Hematopoietic multipotent progenitor cell treated with erythropoietin and hydrocortisone succinate and interleukin-3 and kit ligand, for 8 days (in vitro differentiated cells): ENCODE measurements at regions not wholly inside any gene's neighbourhood (a gene's known extent, or its start where the extent isn't known, plus 50 kb on each side); places are given as distances from the start of the nearest gene placed in this dataset.

Experiments
- DNase-seq: peaks from one replicate; pipeline ENCODE4 v3.0.0-alpha.2; 2015

DNA sequence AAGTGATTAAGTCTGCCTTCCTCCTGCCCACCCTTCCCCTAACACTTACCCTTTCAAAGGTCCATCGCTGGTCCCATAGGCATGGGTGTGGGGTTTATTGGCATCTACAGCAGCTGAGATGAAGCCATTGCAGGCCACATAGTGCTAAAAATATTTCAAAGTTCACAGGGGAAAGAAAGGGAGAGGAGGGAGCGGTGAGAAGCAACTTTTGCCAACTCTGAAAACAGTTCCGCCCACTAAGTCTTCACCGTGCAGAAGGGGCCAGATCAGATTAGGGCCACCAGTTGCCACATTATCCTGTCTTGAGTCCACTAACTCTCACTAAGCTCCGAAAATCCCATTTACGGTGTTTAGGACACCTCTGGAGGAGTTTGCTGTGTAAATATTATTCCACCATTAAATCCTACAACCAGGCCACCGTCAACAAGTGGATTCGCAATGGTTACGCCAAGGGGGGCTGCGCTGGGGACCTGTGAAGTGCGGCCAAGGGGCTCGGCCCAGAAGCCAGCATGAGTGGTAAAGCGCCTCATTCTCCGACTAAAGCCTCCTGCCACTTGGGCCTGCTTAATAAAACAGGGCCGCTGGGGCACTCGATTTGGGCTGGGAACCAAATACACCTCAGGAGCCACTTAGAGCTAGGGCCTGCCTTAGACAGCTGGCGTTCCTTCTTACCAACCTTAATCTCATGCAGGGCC is 534.9 kb downstream of the MIAT start:
- DNase-seq = no peak

DNA sequence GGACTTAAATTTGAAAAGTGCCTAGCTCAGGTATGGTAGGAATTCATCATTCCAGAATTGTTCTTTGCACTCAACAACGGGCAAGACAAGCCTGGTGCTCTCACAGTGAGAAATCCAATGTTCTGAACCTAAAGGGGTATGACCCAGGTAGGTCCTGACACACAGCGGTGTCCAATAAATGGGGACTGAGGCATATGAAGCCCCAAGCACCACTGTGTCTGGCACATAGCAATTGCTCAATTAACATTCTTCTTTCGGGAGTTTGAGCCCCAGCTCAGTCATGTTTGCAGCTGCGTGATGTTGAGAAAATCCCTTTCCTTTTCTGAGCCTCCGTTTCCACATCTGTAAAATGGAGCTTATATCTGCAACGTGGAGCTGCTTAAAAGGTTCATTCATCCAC is 535.8 kb downstream of the MIAT start:
- no peak for DNase-seq

DNA sequence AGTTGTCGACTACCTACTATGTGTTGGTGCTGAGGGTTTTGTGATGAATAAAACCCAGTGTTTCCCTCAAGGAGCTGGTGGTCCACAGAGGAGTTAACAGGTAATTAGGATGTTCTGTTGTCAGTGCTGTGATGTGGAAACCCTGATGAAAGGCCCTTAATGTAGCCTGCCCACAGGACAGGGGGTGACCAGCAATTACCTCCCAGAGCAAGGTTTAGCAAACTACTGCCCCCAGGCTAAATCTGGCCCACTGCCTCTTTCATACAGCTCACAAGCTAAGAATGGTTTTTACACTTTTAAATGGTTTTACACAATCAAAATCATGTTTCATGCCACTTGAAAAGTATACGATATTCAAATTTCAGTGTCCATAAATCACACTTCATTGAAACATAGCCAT is 536.2 kb downstream of the MIAT start:
- no peak for DNase-seq

DNA sequence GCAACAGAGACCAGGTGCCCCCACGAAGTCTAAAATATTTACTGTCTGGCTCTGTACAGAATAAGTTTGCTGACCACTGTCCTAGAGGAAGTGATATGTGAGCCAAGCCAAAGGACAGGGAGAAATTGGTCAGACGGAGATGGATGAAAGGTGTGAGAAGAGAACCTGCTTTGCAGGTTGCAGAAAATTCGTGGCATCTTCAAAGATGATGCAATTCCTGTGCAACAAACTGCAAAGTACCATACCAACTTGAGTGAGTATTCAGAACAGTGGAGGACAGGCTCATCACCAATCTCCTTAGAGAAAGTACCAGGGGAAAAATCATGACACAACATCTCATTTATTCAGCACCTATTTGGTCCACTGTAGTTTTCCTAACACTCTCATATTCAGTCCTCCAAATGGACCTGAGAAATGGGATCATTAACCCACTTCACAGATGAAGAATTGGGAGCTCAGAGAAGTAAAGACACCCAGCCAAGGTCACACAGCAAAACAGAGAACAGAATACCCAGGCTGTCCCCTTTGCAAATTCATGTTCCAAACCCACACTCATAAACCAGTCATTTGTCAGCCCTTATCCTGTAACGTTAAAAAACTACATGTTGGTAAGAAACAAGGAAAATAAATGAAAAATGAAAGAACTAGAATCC is 536.8 kb downstream of the MIAT start:
- DNase-seq = no peak

DNA sequence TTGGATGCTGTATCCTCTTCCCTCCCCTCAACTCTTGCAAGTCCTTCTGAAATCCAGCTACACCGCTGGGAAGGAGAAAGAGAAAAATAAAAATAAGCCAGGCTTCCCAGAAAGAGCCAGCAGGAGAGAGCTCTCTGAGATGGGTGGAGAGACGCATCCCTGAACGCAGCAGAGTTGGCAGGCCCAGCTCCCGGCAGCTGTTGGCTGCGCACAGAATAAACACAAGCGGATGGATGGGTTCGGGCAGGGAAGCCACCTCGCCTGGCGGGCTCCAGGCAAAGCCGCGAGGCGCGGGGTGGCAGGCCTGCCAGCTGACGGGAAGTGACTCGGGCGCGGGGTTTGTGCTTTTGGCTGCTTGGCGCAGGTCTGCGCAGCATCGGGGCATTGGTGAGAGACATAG is 537.7 kb downstream of the MIAT start:
- no peak for DNase-seq

DNA sequence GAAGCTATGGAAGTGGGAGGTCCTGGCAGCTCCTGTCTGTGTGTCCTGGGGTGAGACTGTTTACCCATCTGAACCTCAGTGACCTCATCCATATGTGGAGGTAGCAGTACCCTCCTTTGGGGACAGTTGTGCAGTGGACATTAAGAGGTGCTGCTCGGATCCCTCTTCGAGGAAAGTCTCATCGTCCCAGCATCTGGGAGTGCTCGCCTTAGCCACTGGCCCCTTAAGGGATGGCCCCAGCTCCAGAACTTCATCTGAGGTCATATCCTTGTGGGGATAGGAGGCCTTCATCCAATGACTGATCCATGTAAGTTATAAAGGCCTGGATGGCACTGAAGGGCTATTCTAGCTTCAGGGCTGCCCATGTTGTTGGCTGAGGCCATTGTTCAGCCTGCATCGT is 538.1 kb downstream of the MIAT start:
- no peak for DNase-seq

DNA sequence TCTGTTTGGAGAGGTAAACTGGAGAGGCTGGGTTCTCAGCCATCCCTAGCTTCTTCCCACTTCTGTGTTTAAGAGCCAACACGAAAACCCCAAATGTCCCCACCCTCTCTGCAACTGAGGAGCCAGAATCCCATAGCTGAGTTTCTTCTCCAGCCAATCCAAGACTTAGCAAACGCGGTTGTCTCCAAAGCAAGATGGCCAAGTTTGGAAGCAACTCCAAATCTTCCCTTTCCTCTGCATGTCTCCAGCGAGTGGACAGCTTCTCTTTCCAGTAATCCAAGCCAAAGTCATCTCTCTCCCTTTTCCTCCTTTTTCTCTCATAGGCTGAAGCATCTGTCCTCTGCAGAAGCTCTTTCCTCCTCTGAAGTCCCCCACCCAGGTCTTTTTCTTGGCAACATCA is 539.2 kb downstream of the MIAT start:
- no peak for DNase-seq

DNA sequence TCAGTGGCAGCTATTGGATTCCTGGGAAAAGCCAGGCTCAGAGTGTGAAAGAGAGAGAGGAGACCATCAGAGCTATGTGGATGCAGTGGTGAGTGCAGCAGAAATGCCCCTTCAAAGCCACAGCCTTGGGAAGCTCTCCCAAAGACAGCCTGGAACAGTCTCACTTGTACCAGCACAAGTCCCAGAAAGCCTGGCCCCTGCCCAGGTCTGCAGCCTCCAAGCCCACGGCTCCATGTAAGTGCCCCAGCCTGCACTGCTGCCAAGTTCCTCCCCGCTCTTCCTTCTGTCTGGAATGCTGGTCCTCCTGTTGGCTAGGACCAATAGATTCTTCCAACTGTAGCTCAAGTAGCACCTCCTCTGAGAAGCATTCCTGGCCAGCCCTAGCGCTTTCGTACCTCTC is 539.7 kb downstream of the MIAT start:
- DNase-seq = no peak

DNA sequence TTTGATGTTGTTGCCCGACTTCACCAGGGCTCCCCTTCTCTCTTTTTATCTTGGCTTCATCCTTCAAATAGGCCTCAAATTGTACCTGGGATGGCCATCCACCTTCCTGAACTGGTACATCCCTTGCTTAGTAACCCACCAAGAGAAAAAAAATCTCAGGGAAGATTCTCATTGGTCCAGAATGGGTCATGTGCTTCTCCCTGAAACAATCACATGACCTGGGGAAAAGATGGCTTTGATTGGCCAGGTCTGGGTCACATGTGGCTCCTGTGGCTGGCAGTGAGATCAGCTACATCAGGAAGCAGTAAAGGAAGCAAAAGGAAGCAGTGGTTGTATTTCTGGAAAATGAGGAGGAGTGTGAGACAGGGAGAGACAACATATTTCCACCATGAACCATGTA is 540.2 kb downstream of the MIAT start:
- DNase-seq = no peak

DNA sequence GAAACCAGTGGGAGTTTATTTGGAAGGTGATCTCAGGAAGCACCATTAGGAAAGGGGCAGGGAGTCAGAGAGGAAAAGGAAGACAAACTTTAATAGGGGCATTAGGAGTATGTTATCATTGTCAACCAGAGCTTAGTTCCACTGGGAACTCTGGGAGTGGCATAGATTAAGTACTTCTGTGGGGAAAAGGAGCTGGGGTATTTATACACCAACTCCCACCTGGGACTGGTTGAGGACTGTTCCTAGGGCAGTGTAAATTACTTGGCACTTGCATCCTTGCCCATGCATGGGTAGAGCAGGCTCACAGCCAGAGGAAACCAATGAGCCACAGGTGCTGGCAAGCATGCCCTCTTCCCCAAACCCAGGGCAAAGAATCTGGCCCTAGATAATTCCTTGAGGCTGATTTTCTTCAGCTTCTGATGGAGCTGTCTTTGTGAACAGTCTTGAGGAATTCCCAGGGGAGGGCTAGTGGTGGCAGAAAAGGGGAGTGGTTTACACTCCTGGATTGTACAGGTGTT is 541.2 kb downstream of the MIAT start:
- DNase-seq = no peak

DNA sequence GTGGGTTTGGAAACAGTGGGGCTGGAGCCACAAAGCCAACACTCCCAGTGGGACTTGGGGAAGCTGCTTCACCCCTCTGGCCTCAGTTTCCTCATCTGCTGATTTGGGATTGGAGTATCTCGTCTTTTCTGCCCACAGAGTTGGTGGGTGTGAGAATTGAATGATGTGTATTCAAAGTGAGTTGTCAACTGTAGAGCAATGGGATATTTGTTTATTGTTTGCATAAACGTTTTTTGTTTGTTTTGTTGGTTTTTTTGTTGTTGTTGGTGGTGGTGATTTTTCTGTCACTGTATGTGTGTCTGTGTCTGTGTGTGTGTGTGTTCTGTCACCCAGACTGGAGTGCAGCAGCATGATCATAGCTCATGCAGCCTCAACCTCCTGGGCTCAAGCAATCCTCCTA is 542.0 kb downstream of the MIAT start:
- DNase-seq = no peak

DNA sequence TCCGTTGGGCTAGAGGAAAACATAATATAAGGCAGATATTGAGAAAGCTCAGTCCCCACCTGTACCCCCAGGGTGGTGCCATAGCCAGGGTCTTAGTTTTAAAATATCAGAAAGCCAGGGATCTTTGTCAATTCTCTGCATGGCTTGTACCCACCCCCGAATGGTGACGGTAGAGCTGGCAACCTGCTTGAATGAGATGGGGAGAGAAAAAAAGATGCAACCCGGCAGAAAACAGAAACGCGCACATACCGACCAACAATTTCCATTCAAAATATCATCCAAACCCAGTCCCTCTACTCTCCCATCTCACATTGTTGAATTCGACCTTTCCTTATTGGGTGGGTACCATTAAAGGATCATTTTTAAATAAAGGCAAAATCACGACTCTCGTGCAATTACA is 543.9 kb downstream of the MIAT start:
- no peak for DNase-seq

DNA sequence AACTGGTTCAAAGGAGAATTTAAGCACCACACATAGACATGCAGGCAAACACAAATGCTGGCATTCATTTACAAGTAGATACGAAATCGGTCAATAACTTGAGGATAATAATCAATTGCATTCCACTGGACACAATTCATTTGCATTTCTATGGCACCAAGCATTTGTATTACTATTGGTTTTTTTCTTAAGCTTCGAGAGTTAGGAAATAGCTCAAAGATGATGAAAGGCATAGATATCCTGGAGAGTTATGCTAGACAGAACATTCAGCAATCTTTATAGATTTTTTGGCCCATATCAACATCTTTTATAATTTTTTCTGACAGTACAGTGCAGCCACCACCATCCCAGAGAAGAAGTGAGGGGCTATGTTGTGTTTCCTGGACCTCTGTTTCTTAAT is 544.4 kb downstream of the MIAT start:
- DNase-seq = no peak

DNA sequence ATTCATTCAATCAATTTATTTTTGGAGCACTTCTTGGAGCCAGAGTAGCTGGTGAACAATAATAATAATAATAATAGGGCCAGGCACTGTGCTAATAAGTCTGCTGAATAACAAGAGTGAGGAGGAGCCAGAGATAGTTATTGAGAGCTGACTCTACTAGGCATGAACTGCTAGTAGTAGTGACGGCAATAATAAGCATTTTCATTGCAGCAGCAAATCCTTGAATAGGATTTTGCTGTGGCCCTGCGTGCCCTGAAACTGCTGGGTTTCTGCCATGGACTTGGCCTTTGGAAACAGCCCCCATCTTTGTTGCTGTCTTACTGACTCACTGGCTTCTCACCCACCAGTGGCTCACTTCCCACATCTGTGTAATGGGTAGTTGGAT is 545.9 kb downstream of the MIAT start:
- DNase-seq = no peak

DNA sequence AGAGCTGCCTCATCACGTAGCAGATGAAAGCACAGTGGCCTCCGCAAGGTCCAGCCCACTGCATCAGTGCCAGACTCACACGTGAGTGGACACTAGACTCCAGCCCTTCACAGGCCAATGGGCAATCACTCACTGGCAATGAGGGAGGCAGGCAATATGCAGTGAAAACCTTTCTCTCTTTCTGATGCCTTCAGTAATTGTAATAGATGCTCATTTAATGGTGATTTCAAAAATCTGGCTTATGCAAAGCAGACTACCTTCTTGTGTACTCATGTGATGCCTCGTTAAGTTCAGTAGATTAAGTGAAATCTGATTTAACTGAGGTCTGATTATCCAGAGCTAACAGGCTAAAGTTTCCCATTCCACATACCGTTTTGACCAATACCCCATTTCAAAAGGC is 546.9 kb downstream of the MIAT start:
- DNase-seq = no peak

DNA sequence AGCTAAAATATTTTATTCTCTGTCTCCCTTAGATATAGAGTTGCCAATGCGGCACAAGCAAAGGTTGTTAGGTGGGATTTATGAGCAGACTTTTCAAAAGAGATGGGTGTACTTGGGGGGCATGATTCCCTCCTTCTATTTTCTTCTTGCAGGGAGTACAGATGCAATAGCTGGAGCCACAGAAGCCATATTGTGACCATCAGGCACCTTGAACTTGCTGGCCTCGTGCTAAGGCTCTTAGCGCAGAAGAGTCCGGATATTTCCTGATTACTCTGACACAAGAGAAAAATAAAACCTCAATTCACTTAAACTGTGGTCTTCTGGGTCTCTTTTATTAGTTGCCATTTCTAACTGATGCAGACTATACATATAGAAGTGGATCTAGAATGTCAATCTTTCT is 547.4 kb downstream of the MIAT start:
- DNase-seq = no peak

DNA sequence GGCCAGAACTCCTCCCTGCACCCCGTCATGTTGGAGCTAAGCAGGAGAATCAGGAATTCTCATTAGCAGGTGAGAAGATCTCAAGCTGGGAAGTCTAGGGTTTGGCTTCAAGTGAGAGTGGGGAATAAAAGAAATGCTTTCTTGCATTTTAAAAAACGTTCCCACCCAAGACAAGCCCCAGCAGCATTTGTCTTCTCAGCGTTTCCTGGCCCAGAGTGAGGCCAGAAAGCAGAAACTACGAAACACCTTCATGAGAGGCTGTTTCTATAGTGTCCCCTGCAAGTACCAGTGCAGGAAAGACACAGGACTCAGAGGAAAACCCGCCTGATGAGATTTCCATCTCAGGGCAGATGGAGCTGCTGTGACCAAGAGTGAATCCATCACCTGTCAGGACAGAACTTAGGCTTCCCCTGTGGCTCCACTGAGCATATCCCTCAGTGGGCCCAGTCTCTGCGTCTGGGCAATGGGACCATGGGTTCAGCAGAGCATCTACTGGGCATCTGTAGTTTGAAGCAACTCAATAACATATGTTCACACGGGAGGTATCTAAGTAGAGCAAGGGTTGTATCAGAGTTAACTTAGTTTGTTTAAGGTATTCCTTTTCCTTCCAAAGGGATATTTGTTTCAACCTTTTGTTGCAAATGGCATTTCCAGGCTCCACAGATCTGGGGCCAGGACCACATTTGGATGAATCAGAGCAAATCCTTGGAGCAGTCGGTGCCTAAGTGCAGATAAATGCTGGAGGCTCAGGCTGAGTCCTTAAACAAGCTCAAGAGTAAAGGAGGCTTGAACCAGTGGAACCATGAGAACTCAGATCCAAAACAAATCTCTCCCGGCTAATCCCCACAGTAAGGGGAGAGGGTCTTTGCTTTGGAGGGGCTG is 548.3 kb downstream of the MIAT start:
- no peak for DNase-seq

DNA sequence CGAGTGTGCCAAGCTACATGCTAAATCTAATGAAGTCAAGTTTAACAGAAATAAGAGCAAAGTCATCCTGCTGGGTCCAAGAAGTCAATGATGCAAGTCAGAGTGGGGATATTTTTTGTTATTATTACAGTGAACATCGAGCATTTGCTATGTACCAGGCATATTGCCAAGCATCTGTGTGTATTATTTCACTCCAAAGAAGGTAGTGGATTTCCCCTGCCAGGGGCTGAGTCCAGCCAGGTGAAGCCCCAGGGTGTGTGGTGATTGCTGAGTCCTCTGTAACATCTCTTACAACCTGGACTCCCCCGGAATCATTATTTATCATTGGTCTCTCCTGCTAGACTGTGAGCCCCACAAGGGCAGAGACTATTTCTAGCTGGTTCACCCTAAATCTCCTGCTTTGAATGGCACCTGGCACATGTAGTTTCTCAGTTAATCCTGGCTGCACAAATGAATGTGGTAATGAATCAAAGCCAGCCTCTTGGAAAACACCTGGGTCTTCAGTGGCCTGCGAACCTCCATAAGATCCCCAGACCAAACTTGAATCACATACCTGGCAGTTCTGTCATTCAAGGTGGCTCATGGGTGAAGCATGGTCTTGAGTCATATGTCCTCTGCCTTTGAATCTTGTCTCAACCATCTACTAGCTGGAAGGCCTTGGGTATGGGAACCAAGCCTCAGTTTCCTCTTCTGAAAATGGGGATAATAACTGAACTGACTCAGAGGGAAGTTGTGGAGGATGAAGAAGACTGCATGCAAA is 549.2 kb downstream of the MIAT start:
- no peak for DNase-seq

DNA sequence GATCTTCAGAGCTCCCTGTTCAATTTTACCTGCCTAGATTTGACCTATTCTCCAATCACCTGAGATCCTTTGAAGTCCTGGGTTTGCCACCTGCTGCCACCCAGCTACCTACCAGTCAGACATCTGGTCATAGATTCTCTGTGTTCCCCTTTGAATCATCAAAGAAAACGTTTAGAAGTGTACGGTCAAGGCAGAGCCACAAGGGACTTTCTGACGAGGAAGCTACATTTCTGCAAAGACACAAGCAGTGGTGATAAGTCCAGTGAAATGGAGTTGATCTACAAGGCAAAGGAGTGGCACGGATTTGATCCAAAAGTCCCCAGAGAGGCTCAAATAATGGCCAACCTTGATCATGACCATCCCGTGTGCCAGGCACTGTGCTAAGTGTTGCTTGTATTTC is 549.9 kb downstream of the MIAT start:
- no peak for DNase-seq

DNA sequence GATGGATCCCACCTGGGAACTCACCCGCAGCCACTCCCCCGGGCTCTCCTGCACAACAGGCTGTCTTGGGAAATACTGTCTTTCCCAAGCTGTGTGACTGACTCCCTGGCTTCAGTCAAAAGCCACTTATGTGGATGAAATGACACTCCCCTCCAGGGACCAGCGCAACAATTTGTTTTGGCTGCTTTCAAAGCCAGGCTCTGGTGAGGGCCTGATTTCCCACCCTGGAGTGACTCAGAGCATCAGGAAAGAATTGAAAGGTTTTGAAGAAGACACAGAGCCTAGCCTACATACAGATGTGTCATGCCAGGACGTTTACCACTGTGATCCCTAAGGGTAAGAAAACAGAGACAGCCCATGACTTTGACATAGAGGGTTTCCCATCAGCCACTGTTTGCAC is 550.5 kb downstream of the MIAT start:
- DNase-seq = no peak

DNA sequence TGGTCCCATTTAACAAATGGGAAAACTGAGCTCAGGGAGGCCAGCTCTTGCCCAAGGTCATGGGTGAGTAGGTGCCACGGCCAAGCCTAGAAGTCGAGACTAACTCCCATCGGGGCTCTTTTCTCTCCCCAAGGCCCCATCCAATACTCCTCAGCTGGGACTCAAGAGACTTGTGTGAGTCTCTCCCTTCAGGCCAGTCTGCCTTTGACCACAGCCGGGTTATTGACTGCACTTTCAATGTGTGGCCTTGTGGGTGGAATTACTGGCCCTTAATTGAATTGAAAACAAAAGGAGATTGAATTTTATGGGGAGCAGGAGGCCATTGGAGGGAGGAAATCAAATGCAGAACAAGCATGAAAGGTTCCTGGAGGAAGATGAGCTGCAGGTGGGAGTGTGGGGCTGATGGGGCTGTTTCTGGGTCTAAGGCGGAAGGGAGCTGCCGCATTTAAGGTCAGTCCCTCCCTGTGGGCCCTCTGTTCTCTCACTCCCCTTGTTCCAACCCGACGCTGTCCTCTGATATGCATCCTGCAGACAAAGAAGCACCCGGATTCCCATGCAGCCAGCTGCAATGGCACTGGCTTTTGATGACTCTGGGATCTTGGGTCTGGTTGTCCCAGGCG is 552.8 kb downstream of the MIAT start:
- DNase-seq = no peak

DNA sequence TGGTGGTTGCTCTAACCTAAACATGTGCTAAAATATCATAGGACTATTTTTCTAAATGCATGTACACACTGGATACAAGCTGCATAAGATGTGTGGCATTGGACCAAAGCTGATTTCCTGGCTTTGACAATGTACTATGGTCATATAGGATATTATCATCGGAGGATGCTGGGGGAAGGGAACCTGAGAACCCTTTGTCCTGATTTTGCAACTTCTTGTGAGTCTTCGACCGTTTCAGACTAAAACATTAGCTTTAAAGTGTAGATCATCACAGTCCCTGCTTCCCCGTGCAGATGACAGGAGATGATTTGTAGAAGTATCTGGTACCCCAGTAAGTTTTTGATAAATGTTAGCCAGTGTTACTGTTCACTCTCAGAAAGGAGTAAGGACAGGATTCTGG is 554.7 kb downstream of the MIAT start:
- DNase-seq = no peak
